Osteoblast (primary cell): ENCODE measurements at regions not wholly inside any gene's neighbourhood (a gene's known extent, or its start where the extent isn't known, plus 50 kb on each side); places are given as distances from the start of the nearest gene placed in this dataset.

Experiments
- DNase-seq: peaks from one replicate; pipeline ENCODE4 v3.0.0; 2011; ENCODE audit warnings: low spot score, mixed read lengths; ENCODE audit not compliant: insufficient read length; ENCODE audit errors: missing footprints
- H2AFZ ChIP-seq: 2 replicates; pipeline ENCODE4 v1.6.0; 2011; ENCODE audit warnings: mild to moderate bottlenecking, low read length
- H3K27ac ChIP-seq: 2 replicates; pipeline ENCODE4 v1.5.1; 2011; ENCODE audit warnings: mild to moderate bottlenecking, low read depth, low read length, moderate library complexity
- H3K27me3 ChIP-seq: 2 replicates; pipeline ENCODE4 v1.6.0; 2012; ENCODE audit warnings: mild to moderate bottlenecking, control low read depth, inconsistent platforms, low read length, moderate library complexity; ENCODE audit not compliant: insufficient read depth
- H3K36me3 ChIP-seq: 2 replicates; pipeline ENCODE4 v1.5.1; 2011; ENCODE audit warnings: mild to moderate bottlenecking, low read length, control low read depth, moderate library complexity; ENCODE audit not compliant: insufficient read depth
- H3K4me1 ChIP-seq: 2 replicates; pipeline ENCODE4 v1.5.1; 2011; ENCODE audit warnings: mild to moderate bottlenecking, low read length, control low read depth, moderate library complexity; ENCODE audit not compliant: insufficient read depth
- H3K4me2 ChIP-seq: 2 replicates; pipeline ENCODE4 v1.6.0; 2011; ENCODE audit warnings: mild to moderate bottlenecking, low read length; ENCODE audit not compliant: insufficient read depth
- H3K4me3 ChIP-seq: fragments of 200-600 bp; sonication (generic); 3 replicates; pipeline ENCODE4 v1.5.1; 2012; ENCODE audit warnings: mild to moderate bottlenecking, low read length, inconsistent platforms; ENCODE audit not compliant: insufficient read depth
- H3K79me2 ChIP-seq: 2 replicates; pipeline ENCODE4 v1.6.0; 2012; ENCODE audit warnings: mild to moderate bottlenecking, low read length, control low read depth, inconsistent platforms; ENCODE audit not compliant: insufficient read depth
- H3K9me3 ChIP-seq: 2 replicates; pipeline ENCODE4 v1.5.1; 2011; ENCODE audit warnings: low read depth, low read length, control low read depth
- H4K20me1 ChIP-seq: 2 replicates; pipeline ENCODE4 v1.6.0; 2012; ENCODE audit warnings: mild to moderate bottlenecking, low read length, control low read depth; ENCODE audit not compliant: insufficient read depth
- CTCF ChIP-seq: IDR thresholded peaks from 2 replicates; pipeline ENCODE4 v1.5.1; 2011; ENCODE audit warnings: mild to moderate bottlenecking, low read depth, low read length, moderate library complexity; ENCODE audit errors: extremely low read depth

DNA sequence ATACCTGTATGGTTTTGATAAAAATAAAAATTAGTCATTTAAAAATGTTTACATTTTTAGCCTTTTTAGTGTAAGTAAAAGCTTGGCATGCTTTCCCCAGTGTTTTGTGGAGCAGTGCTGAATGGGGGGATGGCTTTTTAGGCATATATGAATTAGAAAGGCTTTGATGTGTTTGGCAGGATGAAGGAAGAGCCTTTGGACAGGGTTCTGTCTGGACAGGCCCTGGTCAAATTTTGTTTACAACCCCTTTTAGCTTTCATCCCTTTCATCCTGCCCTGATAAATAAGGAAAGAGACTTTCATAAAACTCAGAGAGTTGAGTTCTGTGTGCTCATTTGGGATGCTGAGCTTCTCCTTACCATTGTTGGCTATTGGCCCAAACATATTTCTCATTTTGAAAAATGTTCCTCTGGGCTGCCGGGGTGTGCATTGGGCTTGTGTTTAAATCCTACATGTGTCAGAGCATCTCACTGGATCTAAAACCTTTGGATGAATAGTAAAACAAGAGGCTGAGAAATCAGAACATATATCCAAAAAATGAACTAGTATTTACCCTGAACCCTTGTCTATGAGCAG is 68.1 kb upstream of the PHYHIPL start:
- no peak overlapping the region for H3K4me2 ChIP-seq
- TF ChIP-seq CTCF: no peak
- no peak overlapping the region for H3K27ac ChIP-seq
- no peaks in the 10 kb centered on the region for H4K20me1 ChIP-seq
- no peaks in the 10 kb centered on the region for H3K4me1 ChIP-seq
- H3K4me3 ChIP-seq: no peak overlapping the region
- peaks cover 6% of the 10 kb centered on the region for H3K27me3 ChIP-seq
- H3K79me2 ChIP-seq: no peaks in the 10 kb centered on the region
- H3K36me3 ChIP-seq: no peaks in the 10 kb centered on the region
- DNase-seq: no peak
- no peaks in the 10 kb centered on the region for H3K9me3 ChIP-seq
- no peak overlapping the region for H2AFZ ChIP-seq

DNA sequence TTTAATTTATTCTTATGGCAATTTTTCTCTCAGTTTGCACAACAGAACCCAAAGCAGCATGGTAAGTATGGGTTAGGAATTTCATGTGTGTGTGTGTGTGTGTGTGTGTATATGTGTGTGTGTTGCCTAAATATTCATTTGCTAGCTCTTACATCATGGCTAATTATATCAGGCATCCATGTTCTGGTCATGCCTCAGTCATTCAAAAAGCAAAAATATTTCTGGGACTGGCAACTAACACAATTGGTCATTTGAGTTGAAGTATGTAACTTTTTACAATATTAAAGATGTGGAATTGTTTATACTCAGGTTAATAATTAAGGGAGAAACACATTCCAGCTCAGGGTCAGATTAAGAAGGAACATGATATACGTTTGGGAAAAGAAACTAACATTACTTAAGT is 67.6 kb upstream of the PHYHIPL start:
- no peaks in the 10 kb centered on the region for H3K36me3 ChIP-seq
- no peaks in the 10 kb centered on the region for H3K4me1 ChIP-seq
- no peaks in the 10 kb centered on the region for H3K79me2 ChIP-seq
- H3K27me3 ChIP-seq: peaks cover 6% of the 10 kb centered on the region
- H2AFZ ChIP-seq: no peak overlapping the region
- DNase-seq: no peak
- TF ChIP-seq CTCF: no peak
- no peaks in the 10 kb centered on the region for H4K20me1 ChIP-seq
- no peak overlapping the region for H3K4me2 ChIP-seq
- H3K9me3 ChIP-seq: no peaks in the 10 kb centered on the region
- no peak overlapping the region for H3K27ac ChIP-seq
- no peak overlapping the region for H3K4me3 ChIP-seq

DNA sequence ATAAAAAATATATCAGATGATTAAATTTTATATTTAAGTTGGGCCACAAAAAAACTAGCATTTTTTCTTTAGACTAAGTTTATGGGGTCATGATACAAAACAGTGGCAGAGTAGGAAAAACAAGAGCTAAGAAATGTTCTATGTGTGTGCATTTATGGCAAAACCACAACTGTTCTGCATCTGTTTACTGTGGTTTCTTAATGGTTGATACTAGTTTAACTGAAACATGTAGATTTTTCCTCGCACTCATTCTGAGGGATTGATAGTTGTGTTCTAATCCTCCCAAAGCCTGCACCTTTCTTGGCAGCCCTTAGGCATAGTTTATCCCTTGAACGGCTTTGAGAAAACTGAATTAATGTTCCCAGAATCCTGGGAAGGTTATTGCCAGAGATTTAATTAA is 66.6 kb upstream of the PHYHIPL start:
- H3K36me3 ChIP-seq: no peaks in the 10 kb centered on the region
- H3K4me3 ChIP-seq: no peak overlapping the region
- no peak overlapping the region for H3K4me2 ChIP-seq
- no peak for DNase-seq
- TF ChIP-seq CTCF: no peak
- H2AFZ ChIP-seq: no peak overlapping the region
- peaks cover 4% of the 10 kb centered on the region for H3K27me3 ChIP-seq
- H3K79me2 ChIP-seq: no peaks in the 10 kb centered on the region
- no peak overlapping the region for H3K27ac ChIP-seq
- no peaks in the 10 kb centered on the region for H3K4me1 ChIP-seq
- H3K9me3 ChIP-seq: no peaks in the 10 kb centered on the region
- H4K20me1 ChIP-seq: no peaks in the 10 kb centered on the region

GRCh38 chr10:59124187-59124586 is 52.3 kb upstream of the PHYHIPL start:
- Histone ChIP-seq H3K36me3 (no peaks in the 10 kb centered on the region), H3K27ac (no peak overlapping the region), H3K4me2 (no peak overlapping the region), H3K79me2 (no peaks in the 10 kb centered on the region), H4K20me1 (no peaks in the 10 kb centered on the region), H3K9me3 (no peaks in the 10 kb centered on the region), H3K4me3 (no peak overlapping the region), H3K4me1 (no peaks in the 10 kb centered on the region), H3K27me3 (peaks cover 7% of the 10 kb centered on the region), H2AFZ (no peak overlapping the region)
- no peak for DNase-seq
- TF ChIP-seq CTCF: no peak
